Cardiac muscle cell (in vitro differentiated cells and primary cell): ENCODE measurements at regions not wholly inside any gene's neighbourhood (a gene's known extent, or its start where the extent isn't known, plus 50 kb on each side); places are given as distances from the start of the nearest gene placed in this dataset.
"Not testable (repeated sequence)": the region's sequence is repeated elsewhere in the genome, so short reads cannot be mapped to it uniquely, and the experiment has no call there.

Experiments
- DNase-seq, 2 donors: peaks; one replicate each; pipeline versions ENCODE4 v3.0.0 to v3.0.0-alpha.2; 2010 to 2017; ENCODE audit warnings: low read depth in 1 of 2, low spot score in 1 of 2
- H3K27ac ChIP-seq: fragments of 200-600 bp; sonication (generic); 2 replicates; pipeline ENCODE4 v1.5.1; 2016
- H3K27me3 ChIP-seq: fragments of 200-600 bp; sonication (generic); 2 replicates; pipeline ENCODE4 v1.6.0; 2016; ENCODE audit warnings: control low read depth
- H3K36me3 ChIP-seq: fragments of 200-600 bp; sonication (generic); 2 replicates; pipeline ENCODE4 v1.5.1; 2016; ENCODE audit warnings: control low read depth
- H3K4me1 ChIP-seq: fragments of 200-600 bp; sonication (generic); 2 replicates; pipeline ENCODE4 v1.8.1; 2017; ENCODE audit warnings: low read depth, mild to moderate bottlenecking, mixed run types
- H3K4me3 ChIP-seq: fragments of 200-600 bp; sonication (generic); 2 replicates; pipeline ENCODE4 v1.5.1; 2016; ENCODE audit warnings: mild to moderate bottlenecking
- H3K9me3 ChIP-seq: fragments of 200-600 bp; sonication (generic); 2 replicates; pipeline ENCODE4 v1.5.1; 2017; ENCODE audit warnings: low read depth, mild to moderate bottlenecking, control low read depth
- TF ChIP-seq, protein P1 (sequence below): IDR thresholded peaks from 2 replicates; pipeline ENCODE4 v1.5.1; 2012; ENCODE audit warnings: low read depth, mild to moderate bottlenecking, low read length

DNA sequence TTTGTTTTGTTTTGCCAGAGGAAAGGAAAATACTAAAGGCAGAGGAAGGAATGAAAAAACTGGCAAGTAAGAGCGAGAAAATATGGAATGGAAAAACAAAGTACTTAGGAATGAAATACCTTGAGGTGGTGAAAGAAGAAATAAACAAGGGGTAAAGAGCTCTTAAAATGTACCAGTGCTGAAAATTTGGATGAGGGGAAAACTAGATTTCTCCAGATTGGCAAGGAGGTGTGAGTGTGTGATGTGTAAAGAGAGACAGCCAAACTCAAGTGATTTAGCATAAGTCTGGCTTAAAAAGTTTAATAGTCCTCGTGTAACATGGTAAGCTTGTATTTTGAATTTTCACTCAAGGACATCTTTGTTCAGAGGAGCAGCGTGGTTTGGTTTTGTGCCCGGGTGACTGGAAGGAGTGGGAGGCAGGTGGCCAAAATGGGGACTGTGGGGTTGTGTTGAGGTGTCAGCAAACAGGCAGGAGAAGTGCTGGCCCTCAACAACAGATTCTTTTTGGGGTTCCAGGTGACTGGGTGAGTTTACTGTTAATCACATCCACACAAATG is 102.7 kb downstream of the DACT1 start:
- Histone ChIP-seq H3K4me1 (peaks cover 15% of the 10 kb centered on the region), H3K36me3 (no peaks in the 10 kb centered on the region), H3K27ac (no peak overlapping the region), H3K27me3 (no peaks in the 10 kb centered on the region), H3K9me3 (no peaks in the 10 kb centered on the region), H3K4me3 (no peak overlapping the region)
- TF ChIP-seq, protein P1, sequence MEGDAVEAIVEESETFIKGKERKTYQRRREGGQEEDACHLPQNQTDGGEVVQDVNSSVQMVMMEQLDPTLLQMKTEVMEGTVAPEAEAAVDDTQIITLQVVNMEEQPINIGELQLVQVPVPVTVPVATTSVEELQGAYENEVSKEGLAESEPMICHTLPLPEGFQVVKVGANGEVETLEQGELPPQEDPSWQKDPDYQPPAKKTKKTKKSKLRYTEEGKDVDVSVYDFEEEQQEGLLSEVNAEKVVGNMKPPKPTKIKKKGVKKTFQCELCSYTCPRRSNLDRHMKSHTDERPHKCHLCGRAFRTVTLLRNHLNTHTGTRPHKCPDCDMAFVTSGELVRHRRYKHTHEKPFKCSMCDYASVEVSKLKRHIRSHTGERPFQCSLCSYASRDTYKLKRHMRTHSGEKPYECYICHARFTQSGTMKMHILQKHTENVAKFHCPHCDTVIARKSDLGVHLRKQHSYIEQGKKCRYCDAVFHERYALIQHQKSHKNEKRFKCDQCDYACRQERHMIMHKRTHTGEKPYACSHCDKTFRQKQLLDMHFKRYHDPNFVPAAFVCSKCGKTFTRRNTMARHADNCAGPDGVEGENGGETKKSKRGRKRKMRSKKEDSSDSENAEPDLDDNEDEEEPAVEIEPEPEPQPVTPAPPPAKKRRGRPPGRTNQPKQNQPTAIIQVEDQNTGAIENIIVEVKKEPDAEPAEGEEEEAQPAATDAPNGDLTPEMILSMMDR: no peak
- DNase-seq: no peak

DNA sequence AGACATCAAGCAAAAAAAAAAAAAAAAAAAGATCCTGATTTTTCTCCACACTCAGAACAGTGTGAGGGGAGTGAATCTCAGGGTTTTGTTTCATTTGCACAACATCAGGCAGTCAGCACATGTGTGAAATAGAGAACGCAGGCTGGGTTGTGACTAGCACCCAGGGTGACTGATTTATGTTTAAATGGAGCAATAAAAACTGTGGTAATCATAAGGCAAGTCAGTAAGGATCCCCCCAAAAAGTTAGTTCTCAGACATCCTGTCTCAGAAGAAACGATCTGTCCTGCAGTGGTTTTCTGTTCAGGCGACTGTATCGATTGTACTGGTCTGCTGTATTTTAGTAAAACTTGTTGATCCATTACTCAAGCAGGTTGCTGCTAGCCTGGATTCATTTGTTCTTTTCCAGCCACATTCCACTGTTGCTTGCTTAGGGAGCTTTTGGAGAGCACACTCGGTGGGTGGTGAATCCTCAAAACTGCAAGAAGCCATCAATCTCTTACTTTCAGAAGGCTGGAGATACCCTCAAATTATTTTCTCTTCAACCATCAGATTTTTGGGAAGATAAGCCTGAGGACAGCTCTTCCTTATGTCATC is 107.1 kb downstream of the DACT1 start:
- TF ChIP-seq, protein P1: no peak
- Histone ChIP-seq H3K36me3 (no peaks in the 10 kb centered on the region), H3K9me3 (no peaks in the 10 kb centered on the region), H3K27me3 (no peaks in the 10 kb centered on the region), H3K27ac (no peak overlapping the region), H3K4me3 (no peak overlapping the region), H3K4me1 (peaks cover 26% of the 10 kb centered on the region)
- no peak for DNase-seq

DNA sequence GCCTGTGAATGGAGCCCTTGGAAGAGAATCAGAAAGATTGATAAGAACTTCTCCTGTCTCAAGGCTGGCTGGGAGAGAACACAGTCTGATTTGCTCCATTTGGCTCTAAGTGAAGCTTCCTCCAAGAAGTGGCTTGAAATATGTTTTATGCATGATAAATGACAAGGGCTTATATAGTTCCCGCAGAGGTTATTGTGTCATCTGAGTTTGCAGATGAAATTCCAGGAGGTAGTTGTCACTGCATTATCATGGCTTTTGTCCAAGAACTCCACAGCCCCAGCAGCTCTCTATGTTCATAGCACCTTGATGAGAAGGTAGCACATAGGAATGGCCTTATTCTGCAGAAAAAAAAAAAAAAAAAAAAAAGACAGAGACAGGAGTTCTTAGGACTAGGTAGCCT is 108.5 kb downstream of the DACT1 start:
- no peak overlapping the region for H3K4me3 ChIP-seq
- H3K27ac ChIP-seq: no peak overlapping the region
- H3K27me3 ChIP-seq: no peaks in the 10 kb centered on the region
- peak in 1 of 2 donors; percentile 63 for DNase-seq
- TF ChIP-seq, protein P1: no peak
- H3K4me1 ChIP-seq: peaks cover 18% of the 10 kb centered on the region
- H3K9me3 ChIP-seq: no peaks in the 10 kb centered on the region
- no peaks in the 10 kb centered on the region for H3K36me3 ChIP-seq

DNA sequence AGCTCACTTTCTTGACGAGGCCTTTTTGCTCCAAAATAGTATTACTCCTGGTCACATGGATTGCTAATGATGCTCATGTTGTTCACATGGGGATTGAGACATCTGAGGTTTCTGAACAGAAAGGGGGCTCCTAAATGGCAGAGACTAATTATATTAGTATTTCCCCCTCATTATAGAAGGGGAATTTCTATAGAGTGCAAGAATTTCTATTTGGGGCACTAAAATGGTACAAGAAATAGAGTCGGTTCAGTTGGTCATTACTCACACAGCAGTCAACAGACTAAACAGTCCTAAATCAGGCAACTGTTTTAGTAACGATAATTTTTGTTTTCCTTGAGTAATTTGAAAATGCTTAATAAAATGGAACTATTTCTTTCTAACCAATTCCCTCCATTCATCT is 108.9 kb downstream of the DACT1 start:
- H3K4me1 ChIP-seq: peaks cover 13% of the 10 kb centered on the region
- H3K9me3 ChIP-seq: no peaks in the 10 kb centered on the region
- no peak overlapping the region for H3K27ac ChIP-seq
- H3K27me3 ChIP-seq: no peaks in the 10 kb centered on the region
- H3K36me3 ChIP-seq: no peaks in the 10 kb centered on the region
- no peak for DNase-seq
- no peak overlapping the region for H3K4me3 ChIP-seq
- TF ChIP-seq, protein P1: no peak

DNA sequence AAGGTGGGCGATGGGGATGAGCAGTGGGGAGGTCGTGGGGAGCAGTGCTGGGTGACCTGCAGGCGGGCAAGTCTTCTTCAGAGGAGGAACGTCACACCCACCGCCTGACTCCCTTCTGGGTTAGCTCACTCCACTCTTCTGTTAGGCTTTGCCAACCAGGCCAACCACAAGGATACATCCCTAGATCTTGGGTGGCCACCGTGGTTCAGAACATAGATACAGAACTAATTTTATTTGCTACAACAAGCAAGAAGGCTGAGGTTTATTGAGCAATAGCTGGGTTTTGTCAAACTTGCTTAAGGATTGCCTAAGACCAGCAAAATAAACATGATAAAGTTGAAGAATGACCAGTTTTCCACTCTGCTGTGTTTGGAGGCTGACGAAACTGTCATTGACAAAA is 109.4 kb downstream of the DACT1 start:
- no peak overlapping the region for H3K27ac ChIP-seq
- H3K27me3 ChIP-seq: no peaks in the 10 kb centered on the region
- peaks cover 12% of the 10 kb centered on the region for H3K4me1 ChIP-seq
- TF ChIP-seq, protein P1: no peak
- no peaks in the 10 kb centered on the region for H3K9me3 ChIP-seq
- peak in 1 of 2 donors; percentile 98 for DNase-seq
- H3K36me3 ChIP-seq: no peaks in the 10 kb centered on the region
- H3K4me3 ChIP-seq: no peak overlapping the region

DNA sequence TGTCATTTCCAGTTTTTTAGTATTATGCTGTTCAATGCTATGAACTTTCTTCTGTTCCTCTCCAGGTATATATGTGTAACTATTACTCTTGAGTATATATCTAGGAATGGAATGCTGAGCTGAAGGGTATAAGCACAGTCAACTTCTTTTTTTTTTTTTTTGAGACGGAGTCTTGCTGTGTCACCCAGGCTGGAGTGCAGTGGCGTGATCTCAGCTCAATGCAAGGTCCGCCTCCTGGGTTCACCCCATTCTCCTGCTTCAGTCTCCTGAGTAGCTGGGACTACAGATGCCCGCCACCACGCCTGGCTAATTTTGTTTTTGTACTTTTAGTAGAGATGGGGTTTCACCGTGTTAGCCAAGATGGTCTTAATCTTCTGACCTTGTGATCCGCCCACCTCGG is 110.5 kb downstream of the DACT1 start:
- not testable (repeated sequence) for H3K4me3 ChIP-seq, H3K9me3 ChIP-seq, H3K27me3 ChIP-seq, H3K36me3 ChIP-seq, DNase-seq, H3K27ac ChIP-seq
- peaks cover 12% of the 10 kb centered on the region for H3K4me1 ChIP-seq
